ENCODE measurements at regions not wholly inside any gene's neighbourhood (a gene's known extent, or its start where the extent isn't known, plus 50 kb on each side); places are given as distances from the start of the nearest gene placed in this dataset.

DNA sequence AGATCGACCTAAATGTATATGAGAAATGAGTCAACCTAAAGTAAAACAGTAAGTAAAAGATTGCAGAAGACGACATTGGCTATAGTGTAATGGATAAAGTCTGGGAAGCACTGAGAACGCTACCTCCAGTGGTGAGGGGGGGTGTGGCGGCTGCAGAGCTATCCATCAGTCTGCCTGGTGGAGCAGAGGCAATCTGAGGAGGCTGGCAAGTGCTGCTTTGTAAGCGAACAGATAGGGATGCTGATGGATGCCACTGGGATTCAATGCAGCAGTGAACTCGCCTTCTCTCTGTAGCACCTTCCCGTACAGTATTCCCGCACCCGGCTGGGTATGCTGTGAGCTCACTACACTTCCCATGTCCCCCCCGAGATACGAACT lies 261.5 kb downstream of the NSG2 start:
- TF ChIP-seq EZH2phosphoT487 (IDR thresholded peaks at IDR 0.05; ENCODE audit: insufficient read depth, low read depth), result no peak
- TF ChIP-seq EZH2 (IDR thresholded peaks at IDR 0.05; ENCODE audit: insufficient read depth, poor library complexity, severe bottlenecking), result no peak
